RWPE2 (cell line): ENCODE measurements at regions not wholly inside any gene's neighbourhood (a gene's known extent, or its start where the extent isn't known, plus 50 kb on each side); places are given as distances from the start of the nearest gene placed in this dataset.

Experiments used
- ATAC-seq: fragments of 200-7000 bp; cut with Tn5 transposase; 3 replicates; pipeline ENCODE4 v1.9.1; 2021; ENCODE audit warnings: low read depth
- DNase-seq: peaks from one replicate; pipeline ENCODE4 v3.0.0-alpha.2; 2020; ENCODE audit warnings: low spot score
- H3K27ac ChIP-seq: fragments of 450-650 bp; 2 replicates; pipeline ENCODE4 v1.5.1; 2017; ENCODE audit warnings: mild to moderate bottlenecking; ENCODE audit not compliant: poor library complexity, severe bottlenecking
- H3K27me3 ChIP-seq: fragments of 250-450 bp; sonication (Bioruptor Pico); 2 replicates; pipeline ENCODE4 v1.5.1; 2021; ENCODE audit warnings: mild to moderate bottlenecking, moderate library complexity; ENCODE audit not compliant: insufficient read depth, poor library complexity, severe bottlenecking
- H3K36me3 ChIP-seq: fragments of 250-450 bp; sonication (Bioruptor Pico); 2 replicates; pipeline ENCODE4 v1.5.1; 2020; ENCODE audit warnings: low read depth, mild to moderate bottlenecking, moderate library complexity
- H3K4me1 ChIP-seq: fragments of 250-450 bp; sonication (Bioruptor Pico); 2 replicates; pipeline ENCODE4 v1.5.1; 2021; ENCODE audit warnings: mild to moderate bottlenecking, moderate library complexity; ENCODE audit not compliant: insufficient read depth, poor library complexity, severe bottlenecking
- H3K4me3 ChIP-seq: fragments of 250-450 bp; sonication (Bioruptor Pico); 2 replicates; pipeline ENCODE4 v1.5.1; 2021; ENCODE audit warnings: mild to moderate bottlenecking, moderate library complexity; ENCODE audit not compliant: severe bottlenecking
- H3K9me3 ChIP-seq: fragments of 250-450 bp; sonication (Bioruptor Pico); 2 replicates; pipeline ENCODE4 v1.5.1; 2021; ENCODE audit warnings: mild to moderate bottlenecking, moderate library complexity; ENCODE audit not compliant: severe bottlenecking
- CTCF ChIP-seq: fragments of 450-650 bp; IDR thresholded peaks from one replicate; pipeline ENCODE4 v1.5.1; 2017; ENCODE audit warnings: mild to moderate bottlenecking, moderate library complexity; ENCODE audit not compliant: poor library complexity, severe bottlenecking

GRCh38 chr11:133705074-133705648 is 140.2 kb downstream of the SPATA19 start:
- no peaks in the 10 kb centered on the region for H3K9me3 ChIP-seq
- no peaks in the 10 kb centered on the region for H3K36me3 ChIP-seq
- H3K4me3 ChIP-seq, result no peak overlapping the region
- TF ChIP-seq CTCF, result no peak
- H3K27me3 ChIP-seq, result no peaks in the 10 kb centered on the region
- H3K27ac ChIP-seq, result no peak overlapping the region
- H3K4me1 ChIP-seq, result no peaks in the 10 kb centered on the region
- DNase-seq, result no peak
- ATAC-seq, result no peak

- H3K4me3 ChIP-seq, result no peak overlapping the region
- H3K4me1 ChIP-seq, result no peaks in the 10 kb centered on the region
- no peak for ATAC-seq
- H3K27me3 ChIP-seq, result no peaks in the 10 kb centered on the region
- no peak for DNase-seq
- no peaks in the 10 kb centered on the region for H3K9me3 ChIP-seq
- H3K27ac ChIP-seq, result no peak overlapping the region
- no peak for TF ChIP-seq CTCF
- no peaks in the 10 kb centered on the region for H3K36me3 ChIP-seq
Measured at GRCh38 chr11:133699071-133699470, 146.2 kb downstream of the SPATA19 start.

GRCh38 chr11:133698654-133699053 is 146.7 kb downstream of the SPATA19 start:
- ATAC-seq, result no peak
- no peak for TF ChIP-seq CTCF
- no peaks in the 10 kb centered on the region for H3K27me3 ChIP-seq

GRCh38 chr11:133697603-133698180 is 147.6 kb downstream of the SPATA19 start:
- Histone ChIP-seq H3K4me3 (no peak overlapping the region), H3K36me3 (no peaks in the 10 kb centered on the region), H3K27ac (no peak overlapping the region), H3K4me1 (no peaks in the 10 kb centered on the region), H3K27me3 (no peaks in the 10 kb centered on the region), H3K9me3 (no peaks in the 10 kb centered on the region)
- no peak for ATAC-seq
- DNase-seq, result no peak
- TF ChIP-seq CTCF, result no peak

More at GRCh38 chr11:133698654-133699053, 146.7 kb downstream of the SPATA19 start:
- no peaks in the 10 kb centered on the region for H3K4me1 ChIP-seq
- no peak for DNase-seq
- H3K9me3 ChIP-seq, result no peaks in the 10 kb centered on the region
- H3K36me3 ChIP-seq, result no peaks in the 10 kb centered on the region
- H3K27ac ChIP-seq, result no peak overlapping the region
- no peak overlapping the region for H3K4me3 ChIP-seq

GRCh38 chr11:133697161-133697560 is 148.2 kb downstream of the SPATA19 start:
- TF ChIP-seq CTCF, result no peak
- no peaks in the 10 kb centered on the region for H3K36me3 ChIP-seq
- ATAC-seq (no peak), DNase-seq (no peak)
- no peaks in the 10 kb centered on the region for H3K4me1 ChIP-seq
- no peaks in the 10 kb centered on the region for H3K9me3 ChIP-seq
- H3K4me3 ChIP-seq, result no peak overlapping the region
- H3K27me3 ChIP-seq, result no peaks in the 10 kb centered on the region
- no peak overlapping the region for H3K27ac ChIP-seq
